BLaER1 treated with 17β-estradiol and CSF1 and Interleukin-3, amounts not matched to agents 10 nM and 100 nM (cell line): ENCODE measurements at regions not wholly inside any gene's neighbourhood (a gene's known extent, or its start where the extent isn't known, plus 50 kb on each side); places are given as distances from the start of the nearest gene placed in this dataset.

Experiments used
- H3K27ac ChIP-seq, 11 experiments: shearing (Covaris generic); formaldehyde crosslinking; 2 replicates each; pipeline ENCODE4 v1.8.1; 2022
- H3K27me3 ChIP-seq, 11 experiments: shearing (Covaris generic); formaldehyde crosslinking; 2 replicates each; pipeline ENCODE4 v1.8.1; 2022
- H3K36me3 ChIP-seq, 11 experiments: shearing (Covaris generic); formaldehyde crosslinking; 2 replicates each; pipeline ENCODE4 v1.8.1; 2022
- H3K4me1 ChIP-seq, 10 experiments: shearing (Covaris generic); formaldehyde crosslinking; 2 replicates each; pipeline ENCODE4 v1.8.1; 2022
- H3K4me2 ChIP-seq, 11 experiments: shearing (Covaris generic); formaldehyde crosslinking; 2 replicates each; pipeline ENCODE4 v1.8.1; 2022
- H3K4me3 ChIP-seq, 10 experiments: shearing (Covaris generic); formaldehyde crosslinking; 2 replicates each; pipeline ENCODE4 v1.8.1; 2022
- H3K9ac ChIP-seq, 11 experiments: shearing (Covaris generic); formaldehyde crosslinking; 2 replicates each; pipeline ENCODE4 v1.8.1; 2022
- H3K9me3 ChIP-seq, 11 experiments: shearing (Covaris generic); formaldehyde crosslinking; replicated peaks in 1 of 11; 2 replicates each; pipeline ENCODE4 v1.8.1; 2022
- H4K20me1 ChIP-seq, 11 experiments: shearing (Covaris generic); formaldehyde crosslinking; 2 replicates each; pipeline ENCODE4 v1.8.1; 2022
- Cebpa-rat ChIP-seq, 11 experiments: shearing (Covaris generic); IDR thresholded peaks; 2 replicates each; pipeline ENCODE4 v1.8.1; 2022

DNA sequence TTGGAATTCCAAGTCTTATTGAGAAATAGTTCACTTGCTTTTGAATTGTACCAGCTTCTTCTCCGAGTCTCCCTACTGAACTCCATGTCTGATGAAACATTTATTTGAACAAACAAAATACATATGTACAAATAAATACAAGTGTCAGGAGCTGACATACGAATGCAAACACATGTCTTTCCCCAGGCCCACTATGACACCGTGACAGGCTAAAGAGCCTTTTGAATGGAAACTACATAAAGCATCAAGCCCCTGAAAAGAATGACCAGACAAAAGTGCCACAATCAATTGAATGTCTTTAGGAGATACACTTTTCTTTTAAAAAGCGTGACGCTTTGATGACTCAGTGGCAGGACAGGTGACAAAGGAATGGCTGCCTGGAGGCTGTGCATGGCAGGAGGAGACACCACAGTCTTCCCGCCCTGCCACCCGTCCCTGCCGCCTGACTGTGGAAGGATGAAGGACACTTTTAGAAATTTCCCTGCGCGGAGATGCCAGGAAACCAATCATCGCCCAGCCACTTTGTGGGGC is 112.4 kb upstream of the BNC2 start:
- Histone ChIP-seq H3K27me3 (no peaks in the 10 kb centered on the region), H3K9ac (no peak overlapping the region), H3K27ac (no peak overlapping the region), H3K36me3 (no peaks in the 10 kb centered on the region), H3K4me3 (no peak overlapping the region), H3K4me2 (no peak overlapping the region), H3K4me1 (peaks cover 13 to 21% (median 19%) of the 10 kb centered on the region in 10 experiments), H4K20me1 (no peaks in the 10 kb centered on the region), H3K9me3 (peaks cover 0 to 5% (median 0%) of the 10 kb centered on the region in 11 experiments; a peak in 3 of 22 replicates)
- no peak for TF ChIP-seq Cebpa-rat (IDR thresholded peaks at IDR 0.05)

DNA sequence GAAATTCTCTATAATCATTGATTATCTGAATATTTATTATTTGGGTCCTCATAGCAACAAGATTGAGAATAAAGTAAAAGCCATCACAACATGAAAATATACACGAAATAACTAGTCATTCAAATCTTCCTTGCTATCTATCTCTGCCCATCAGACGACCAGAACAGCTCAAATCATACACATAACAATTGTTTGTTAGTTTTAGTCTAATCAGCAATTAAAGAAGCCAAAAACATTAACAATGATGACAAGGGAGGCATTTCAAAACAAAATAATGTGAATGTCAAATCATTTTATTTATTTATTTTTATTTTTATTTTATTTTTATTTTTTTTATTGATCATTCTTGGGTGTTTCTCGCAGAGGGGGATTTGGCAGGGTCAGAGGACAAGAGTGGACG is 106.0 kb upstream of the BNC2 start:
- no peak overlapping the region for H3K4me2 ChIP-seq
- H3K4me1 ChIP-seq, result no peaks in the 10 kb centered on the region
- no peak overlapping the region for H3K4me3 ChIP-seq
- H3K27ac ChIP-seq, result no peak overlapping the region
- TF ChIP-seq Cebpa-rat (IDR thresholded peaks at IDR 0.05), result no peak
- H3K9ac ChIP-seq, result no peak overlapping the region
- no peaks in the 10 kb centered on the region for H3K36me3 ChIP-seq
- H3K27me3 ChIP-seq, result no peaks in the 10 kb centered on the region
- H3K9me3 ChIP-seq, result peaks cover 14 to 33% (median 21%) of the 10 kb centered on the region in 11 experiments
- no peaks in the 10 kb centered on the region for H4K20me1 ChIP-seq

DNA sequence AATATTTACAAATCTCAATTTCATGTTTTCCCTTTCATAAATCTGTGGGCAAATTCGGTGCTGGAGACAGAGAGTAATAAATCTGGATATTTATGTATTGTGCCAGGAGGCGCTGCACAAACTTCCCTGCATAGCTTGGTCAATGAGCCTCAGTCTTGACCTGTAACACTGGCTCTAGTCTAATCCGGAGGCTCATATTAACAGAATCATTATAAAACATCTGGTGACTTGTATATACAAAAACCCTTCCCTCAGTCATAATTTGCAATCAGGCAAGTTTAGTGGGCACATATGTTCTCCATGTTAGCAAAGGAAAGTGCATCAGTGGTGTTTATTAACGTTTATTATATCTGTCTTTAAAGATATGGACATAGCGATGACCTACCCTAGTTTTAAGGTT is 104.0 kb upstream of the BNC2 start:
- Histone ChIP-seq H3K9me3 (peaks cover 21 to 37% (median 24%) of the 10 kb centered on the region in 11 experiments), H3K4me3 (no peak overlapping the region), H3K27ac (no peak overlapping the region), H4K20me1 (no peaks in the 10 kb centered on the region), H3K27me3 (no peaks in the 10 kb centered on the region), H3K4me1 (no peaks in the 10 kb centered on the region), H3K36me3 (no peaks in the 10 kb centered on the region), H3K4me2 (no peak overlapping the region), H3K9ac (no peak overlapping the region)
- TF ChIP-seq Cebpa-rat (IDR thresholded peaks at IDR 0.05), result no peak

DNA sequence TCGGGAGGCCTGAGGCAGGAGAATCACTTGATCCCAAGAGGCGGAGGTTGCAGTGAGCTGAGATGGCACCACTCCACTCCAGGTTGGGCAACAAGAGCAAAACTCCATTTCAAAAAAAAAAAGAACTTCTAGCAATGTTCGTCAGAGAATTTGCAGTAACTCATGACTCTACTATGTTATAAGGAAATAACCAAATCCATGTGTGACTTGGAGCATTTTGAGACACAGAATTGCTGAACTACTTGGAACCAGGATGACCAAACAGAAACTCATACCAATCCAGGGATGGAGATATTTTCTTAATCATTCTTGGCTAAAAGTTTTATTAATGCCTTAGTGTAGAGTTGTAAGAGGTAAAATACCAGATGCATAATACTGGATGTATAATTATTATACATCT is 99.9 kb upstream of the BNC2 start:
- Histone ChIP-seq H3K4me3 (no peak overlapping the region), H3K36me3 (no peaks in the 10 kb centered on the region), H3K9me3 (peaks cover 16 to 33% (median 24%) of the 10 kb centered on the region in 11 experiments), H3K4me2 (no peak overlapping the region), H3K9ac (no peak overlapping the region), H3K27ac (no peak overlapping the region), H3K27me3 (no peaks in the 10 kb centered on the region), H3K4me1 (no peaks in the 10 kb centered on the region), H4K20me1 (no peaks in the 10 kb centered on the region)
- no peak for TF ChIP-seq Cebpa-rat (IDR thresholded peaks at IDR 0.05)

DNA sequence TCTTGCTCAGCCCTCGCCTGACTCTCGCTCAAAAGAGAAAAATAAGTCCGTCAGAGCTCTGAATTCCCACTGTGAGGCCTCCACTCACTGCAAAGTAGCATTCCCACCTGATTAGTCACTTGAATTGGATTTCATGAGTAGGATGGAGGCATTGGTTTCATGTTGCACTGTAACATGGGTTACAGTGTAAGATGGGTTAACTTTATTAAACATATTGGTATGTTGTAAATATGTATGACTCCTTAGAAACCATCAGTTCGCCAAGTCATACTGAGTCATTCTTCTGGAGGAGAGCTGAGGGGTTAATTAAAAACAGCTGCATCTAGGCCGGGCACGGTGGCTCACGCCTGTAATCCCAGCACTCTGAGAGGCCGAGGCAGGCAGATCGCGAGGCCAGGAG is 93.8 kb upstream of the BNC2 start:
- Histone ChIP-seq H3K4me2 (no peak overlapping the region), H4K20me1 (no peaks in the 10 kb centered on the region), H3K9ac (no peak overlapping the region), H3K4me1 (peaks cover 0 to 11% (median 0%) of the 10 kb centered on the region in 10 experiments; a peak in 2 of 20 replicates), H3K27me3 (no peaks in the 10 kb centered on the region), H3K4me3 (no peak overlapping the region), H3K9me3 (peaks cover 20 to 33% (median 25%) of the 10 kb centered on the region in 11 experiments), H3K27ac (no peak overlapping the region), H3K36me3 (no peaks in the 10 kb centered on the region)
- no peak for TF ChIP-seq Cebpa-rat (IDR thresholded peaks at IDR 0.05)

DNA sequence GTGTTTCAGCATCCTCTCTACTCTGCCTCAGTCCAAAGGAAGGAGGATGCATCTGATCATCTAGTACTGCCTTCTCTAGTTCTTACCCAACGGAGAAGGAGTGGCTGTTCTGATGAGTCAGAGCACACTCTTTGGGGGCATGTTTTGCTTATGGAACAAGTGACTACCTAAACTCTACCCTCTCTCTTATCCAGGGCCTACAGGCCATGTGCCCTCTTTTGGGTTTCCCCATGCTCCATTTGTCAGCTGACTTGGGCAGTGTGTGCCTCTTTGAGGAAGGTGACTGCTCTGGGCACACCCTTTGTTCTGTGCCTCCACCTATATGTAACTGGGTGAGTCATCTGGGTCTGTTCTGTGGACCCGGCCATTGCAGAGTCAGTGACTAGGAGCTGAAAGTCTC is 89.6 kb upstream of the BNC2 start:
- Histone ChIP-seq H3K27ac (no peak overlapping the region), H3K9ac (no peak overlapping the region), H3K4me3 (no peak overlapping the region), H3K4me2 (no peak overlapping the region), H3K27me3 (no peaks in the 10 kb centered on the region), H4K20me1 (no peaks in the 10 kb centered on the region), H3K4me1 (peaks cover 0 to 11% (median 0%) of the 10 kb centered on the region in 10 experiments; a peak in 2 of 20 replicates), H3K9me3 (peaks cover 20 to 25% (median 24%) of the 10 kb centered on the region in 11 experiments), H3K36me3 (no peaks in the 10 kb centered on the region)
- no peak for TF ChIP-seq Cebpa-rat (IDR thresholded peaks at IDR 0.05)

DNA sequence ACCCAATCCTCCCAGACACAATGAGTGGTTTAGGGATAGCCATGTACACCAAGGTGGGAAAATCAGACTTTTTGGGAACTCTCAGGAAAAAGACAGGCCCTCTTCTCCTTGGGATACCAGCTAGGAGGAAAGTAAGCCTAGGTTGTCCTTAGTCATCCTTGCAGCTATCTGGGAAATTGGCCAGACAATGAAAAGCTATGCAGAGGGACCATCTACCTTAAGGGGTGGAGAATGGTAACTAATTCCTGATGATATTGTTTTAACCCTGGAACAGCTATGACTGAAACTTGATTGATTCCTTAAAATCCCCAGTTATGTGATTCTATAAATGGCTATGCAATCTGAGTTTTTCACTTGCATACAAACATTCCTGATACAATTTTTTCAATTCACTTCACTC is 88.9 kb upstream of the BNC2 start:
- Histone ChIP-seq H3K27ac (no peak overlapping the region), H3K27me3 (no peaks in the 10 kb centered on the region), H3K9me3 (peaks cover 16 to 20% (median 18%) of the 10 kb centered on the region in 11 experiments), H3K4me2 (no peak overlapping the region), H3K4me1 (peaks cover 0 to 11% (median 0%) of the 10 kb centered on the region in 10 experiments; a peak in 2 of 20 replicates), H3K36me3 (no peaks in the 10 kb centered on the region), H3K4me3 (no peak overlapping the region), H3K9ac (no peak overlapping the region), H4K20me1 (no peaks in the 10 kb centered on the region)
- TF ChIP-seq Cebpa-rat (IDR thresholded peaks at IDR 0.05), result no peak

DNA sequence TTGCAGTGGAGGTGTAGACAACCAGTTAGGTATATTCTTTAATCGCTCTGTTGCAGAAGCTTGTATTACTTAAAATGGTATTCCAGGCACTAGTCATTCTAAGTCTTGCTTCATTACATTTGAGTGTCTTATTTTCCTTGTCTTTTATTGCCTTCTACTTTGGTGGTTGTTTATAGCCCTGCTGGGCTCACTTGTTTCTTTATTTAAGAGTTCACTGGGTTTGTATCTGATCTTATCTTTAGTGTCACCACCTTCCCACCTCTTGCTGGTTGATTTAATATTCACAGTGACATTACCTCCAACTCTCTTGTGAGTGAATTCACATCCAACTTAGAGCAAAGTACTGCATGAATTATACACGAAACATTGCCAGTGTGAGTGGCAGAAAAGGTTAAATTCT is 83.6 kb upstream of the BNC2 start:
- no peak for TF ChIP-seq Cebpa-rat (IDR thresholded peaks at IDR 0.05)
- no peaks in the 10 kb centered on the region for H3K4me1 ChIP-seq
- H3K9me3 ChIP-seq, result no peaks in the 10 kb centered on the region
- H3K36me3 ChIP-seq, result no peaks in the 10 kb centered on the region
- H3K9ac ChIP-seq, result no peak overlapping the region
- H4K20me1 ChIP-seq, result no peaks in the 10 kb centered on the region
- H3K4me2 ChIP-seq, result no peak overlapping the region
- no peak overlapping the region for H3K4me3 ChIP-seq
- H3K27me3 ChIP-seq, result no peaks in the 10 kb centered on the region
- no peak overlapping the region for H3K27ac ChIP-seq

DNA sequence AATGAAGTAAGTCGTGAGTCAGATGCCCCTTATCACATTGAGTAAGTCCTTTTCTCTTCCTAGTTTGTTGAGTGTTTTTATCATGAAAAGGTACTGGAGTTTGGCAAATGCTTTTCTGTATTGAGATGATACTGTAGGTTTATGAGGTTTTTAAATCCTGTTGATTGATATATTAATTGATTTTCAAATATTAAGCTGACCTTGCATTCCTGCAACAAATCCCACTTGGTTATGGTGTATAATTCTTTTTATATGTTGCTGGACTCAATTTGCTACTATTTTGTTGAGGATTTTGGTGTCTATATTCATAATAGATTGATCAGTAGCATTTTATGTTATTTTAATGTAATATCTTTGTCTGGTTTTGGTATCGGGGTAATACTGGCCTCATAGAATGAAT is 81.0 kb upstream of the BNC2 start:
- H4K20me1 ChIP-seq, result no peaks in the 10 kb centered on the region
- no peak overlapping the region for H3K9ac ChIP-seq
- no peak overlapping the region for H3K4me3 ChIP-seq
- no peaks in the 10 kb centered on the region for H3K9me3 ChIP-seq
- H3K27me3 ChIP-seq, result no peaks in the 10 kb centered on the region
- no peaks in the 10 kb centered on the region for H3K4me1 ChIP-seq
- no peak for TF ChIP-seq Cebpa-rat (IDR thresholded peaks at IDR 0.05)
- no peaks in the 10 kb centered on the region for H3K36me3 ChIP-seq
- no peak overlapping the region for H3K4me2 ChIP-seq
- no peak overlapping the region for H3K27ac ChIP-seq

DNA sequence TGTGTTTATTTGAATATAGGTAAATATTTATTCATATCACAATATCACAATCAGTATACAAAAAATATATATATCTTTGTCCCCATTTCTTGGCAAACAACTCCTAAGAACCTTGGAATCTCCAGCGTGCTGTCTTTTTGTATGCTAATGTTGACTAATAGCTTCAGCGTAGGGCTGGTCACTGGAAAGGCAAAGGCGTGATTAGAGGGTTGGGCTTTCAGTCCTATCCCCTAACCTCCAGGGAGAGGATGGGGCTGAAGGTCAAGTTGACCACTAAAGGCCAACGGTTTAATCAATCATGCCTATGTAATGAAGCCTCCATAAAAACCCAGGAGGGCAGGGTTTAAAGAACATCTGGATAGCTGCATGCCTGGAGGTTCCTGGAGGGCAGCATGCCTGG is 79.6 kb upstream of the BNC2 start:
- no peak for TF ChIP-seq Cebpa-rat (IDR thresholded peaks at IDR 0.05)
- no peaks in the 10 kb centered on the region for H3K9me3 ChIP-seq
- H3K4me2 ChIP-seq, result no peak overlapping the region

More for the DNA sequence above, 79.6 kb upstream of the BNC2 start:
- H3K36me3 ChIP-seq, result no peaks in the 10 kb centered on the region
- no peaks in the 10 kb centered on the region for H3K27me3 ChIP-seq
- no peak overlapping the region for H3K4me3 ChIP-seq
- H3K4me1 ChIP-seq, result no peaks in the 10 kb centered on the region
- no peak overlapping the region for H3K27ac ChIP-seq
- H3K9ac ChIP-seq, result no peak overlapping the region
- no peaks in the 10 kb centered on the region for H4K20me1 ChIP-seq
